ENCODE measurements at regions not wholly inside any gene's neighbourhood (a gene's known extent, or its start where the extent isn't known, plus 50 kb on each side); places are given as distances from the start of the nearest gene placed in this dataset.
"Not testable (repeated sequence)": the region's sequence is repeated elsewhere in the genome, so short reads cannot be mapped to it uniquely, and the experiment has no call there.

DNA sequence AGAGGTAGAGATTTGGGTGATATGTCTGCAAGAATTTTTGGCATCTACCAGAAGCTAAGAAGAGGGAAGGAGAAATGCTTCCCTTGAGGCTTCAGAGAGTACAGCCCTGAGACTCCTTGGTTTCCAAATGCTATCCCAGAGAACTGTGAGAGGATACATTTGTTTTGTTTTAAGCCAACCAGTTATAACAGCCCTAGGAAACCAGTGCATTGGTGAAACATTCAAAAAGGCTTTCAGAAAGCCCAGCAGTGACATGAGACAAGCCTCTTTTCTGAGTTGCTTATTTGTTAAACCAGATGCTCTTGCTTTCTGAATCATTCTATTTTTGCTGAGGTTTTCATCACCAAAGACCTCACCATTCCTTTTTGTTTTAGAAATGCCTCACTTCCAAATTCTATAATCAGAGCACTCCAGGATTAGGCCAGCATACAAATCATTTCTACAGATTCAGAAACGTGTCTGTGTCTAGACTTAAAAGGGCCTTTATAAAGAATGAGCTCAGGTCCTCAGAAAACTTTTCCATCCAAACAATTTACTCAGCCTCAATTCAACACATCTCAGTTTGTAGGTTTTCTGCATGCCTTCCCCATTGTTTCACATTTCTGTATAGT, 1617.8 kb upstream of the FLRT2 start:
- no peak for DNase-seq (ENCODE audit: low read depth)

DNA sequence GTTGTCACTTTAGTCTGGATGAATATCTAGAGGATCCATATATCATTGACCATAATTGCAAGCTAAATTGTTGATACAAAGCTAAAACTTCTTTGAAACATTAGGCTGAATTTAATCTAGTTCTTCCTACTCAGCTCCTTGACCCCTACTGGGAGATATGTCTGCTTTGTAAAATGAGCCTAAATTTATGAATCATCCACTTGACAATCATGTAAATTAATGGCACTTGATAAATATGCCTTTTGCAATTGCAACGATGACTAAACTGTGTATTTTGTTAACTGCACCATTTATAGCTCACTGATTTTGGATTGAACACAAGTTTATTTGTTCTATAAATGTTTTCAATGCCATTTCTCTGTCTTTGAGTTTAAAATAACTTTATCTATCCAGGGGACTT, 1616.5 kb upstream of the FLRT2 start:
- no peak for DNase-seq (ENCODE audit: low read depth)

DNA sequence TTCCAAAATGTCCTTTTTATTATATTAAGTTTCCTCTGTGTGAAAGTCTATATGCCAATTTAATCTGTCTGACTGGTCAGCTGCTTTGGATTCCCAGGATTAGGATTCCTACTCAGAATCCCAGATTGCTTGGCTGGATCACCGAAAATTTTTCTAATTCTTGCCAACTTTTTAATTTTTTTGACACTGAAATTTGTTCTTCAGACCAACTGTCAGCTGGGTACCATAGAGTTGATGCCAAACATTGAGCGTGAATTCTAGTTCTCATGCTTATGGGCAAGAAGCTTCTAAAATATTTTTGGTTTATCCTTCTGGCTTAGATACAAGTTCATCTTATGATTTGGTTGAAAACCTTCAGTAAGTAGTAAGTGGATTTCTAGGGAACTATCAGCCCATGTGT, 1611.4 kb upstream of the FLRT2 start:
- no peak for DNase-seq (ENCODE audit: low read depth)

DNA sequence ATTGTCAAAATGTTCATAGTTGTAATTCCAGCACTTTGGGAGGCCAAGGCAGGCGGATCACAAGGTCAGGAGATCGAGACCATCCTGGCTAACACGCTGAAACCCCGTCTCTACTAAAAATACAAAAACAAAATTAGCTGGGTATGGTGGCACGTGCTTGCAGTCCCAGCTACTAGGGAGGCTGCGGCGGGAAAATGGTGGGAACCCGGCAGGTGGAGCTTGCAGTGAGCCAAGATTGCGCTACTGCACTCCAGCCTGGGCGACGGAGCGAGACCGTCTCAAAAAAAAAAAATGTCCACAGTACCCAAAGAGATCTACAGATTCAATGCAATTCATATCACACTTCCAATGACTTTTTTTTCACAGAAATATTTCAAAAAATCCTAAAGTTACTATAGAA, 1610.3 kb upstream of the FLRT2 start:
- DNase-seq (ENCODE audit: low read depth): not testable (repeated sequence)

DNA sequence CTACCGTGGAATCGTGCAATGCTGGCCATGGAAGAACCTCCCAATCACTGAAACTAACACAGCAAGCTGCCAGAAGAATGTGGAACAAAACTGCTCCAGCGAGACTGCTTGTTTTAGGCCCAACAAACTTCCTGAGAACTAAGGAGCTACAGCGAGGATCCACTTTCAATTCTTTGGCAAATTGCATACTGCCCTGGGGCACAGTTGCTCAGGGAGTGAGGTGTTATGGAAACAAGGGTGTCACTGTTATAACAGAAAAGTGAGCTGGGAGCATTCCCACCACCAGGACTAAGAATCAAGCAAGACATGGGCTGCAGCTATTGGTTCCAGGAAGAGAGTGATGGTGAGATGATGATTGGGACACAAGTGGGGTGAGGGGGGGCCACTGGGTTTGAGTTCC, 1606.1 kb upstream of the FLRT2 start:
- no peak for DNase-seq (ENCODE audit: low read depth)

DNA sequence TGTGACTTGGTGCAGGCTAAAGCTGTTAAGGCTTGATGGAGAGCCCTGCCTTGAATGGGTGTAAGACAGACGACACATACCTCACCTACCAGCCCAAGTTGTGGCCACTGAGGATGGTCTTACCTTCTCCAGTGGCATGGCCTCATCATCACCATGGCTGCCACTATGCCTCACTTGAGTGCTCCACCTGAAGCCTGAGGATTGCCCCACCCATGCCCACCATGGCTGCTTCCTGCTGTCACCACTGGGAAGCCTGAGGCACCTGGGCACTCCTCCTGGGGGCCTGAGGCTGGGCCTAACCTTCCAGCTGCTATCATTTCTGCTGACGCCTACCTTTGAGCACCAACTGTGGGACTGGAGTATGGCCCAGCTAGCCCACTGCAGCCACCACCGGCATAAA, 1605.7 kb upstream of the FLRT2 start:
- DNase-seq (ENCODE audit: low read depth): no peak

DNA sequence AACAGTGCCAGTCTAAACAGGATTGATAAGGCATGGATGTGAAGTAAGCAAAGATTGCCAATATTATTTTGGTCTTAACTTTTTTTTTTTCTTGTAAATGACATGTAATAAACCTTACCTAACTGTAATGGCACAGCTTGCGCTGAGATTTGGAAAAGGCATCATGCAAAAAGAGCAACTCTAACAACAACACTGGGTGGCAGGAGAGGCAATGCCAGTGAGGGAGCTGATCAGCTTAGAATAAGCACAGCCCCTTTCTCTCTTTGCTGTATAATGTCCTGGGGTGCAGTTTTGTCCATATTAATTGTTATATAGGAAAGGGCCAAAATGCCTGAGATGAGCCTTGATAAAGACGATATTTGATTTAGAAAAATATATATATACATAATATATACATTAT, 1589.7 kb upstream of the FLRT2 start:
- DNase-seq (ENCODE audit: low read depth): no peak

DNA sequence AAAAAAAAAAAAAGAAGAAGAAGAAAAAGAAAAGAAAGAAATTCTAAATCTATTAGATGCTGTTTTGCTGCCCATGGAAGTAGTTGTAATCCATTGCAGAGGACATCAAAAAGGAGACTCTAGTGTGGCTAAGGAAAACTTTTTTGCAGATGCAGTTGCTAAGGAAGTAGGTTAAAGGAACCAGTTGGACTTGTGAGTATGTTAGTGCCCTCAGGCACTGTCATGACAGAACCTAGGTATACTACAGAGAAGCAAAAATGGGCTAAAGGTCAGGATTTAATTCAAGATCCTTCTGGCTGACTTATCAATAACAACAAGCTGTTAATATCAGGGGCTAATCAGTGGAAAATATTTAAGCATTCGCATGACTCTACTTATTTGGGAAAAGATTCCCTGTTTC, 1571.6 kb upstream of the FLRT2 start:
- DNase-seq (ENCODE audit: low read depth): no peak

DNA sequence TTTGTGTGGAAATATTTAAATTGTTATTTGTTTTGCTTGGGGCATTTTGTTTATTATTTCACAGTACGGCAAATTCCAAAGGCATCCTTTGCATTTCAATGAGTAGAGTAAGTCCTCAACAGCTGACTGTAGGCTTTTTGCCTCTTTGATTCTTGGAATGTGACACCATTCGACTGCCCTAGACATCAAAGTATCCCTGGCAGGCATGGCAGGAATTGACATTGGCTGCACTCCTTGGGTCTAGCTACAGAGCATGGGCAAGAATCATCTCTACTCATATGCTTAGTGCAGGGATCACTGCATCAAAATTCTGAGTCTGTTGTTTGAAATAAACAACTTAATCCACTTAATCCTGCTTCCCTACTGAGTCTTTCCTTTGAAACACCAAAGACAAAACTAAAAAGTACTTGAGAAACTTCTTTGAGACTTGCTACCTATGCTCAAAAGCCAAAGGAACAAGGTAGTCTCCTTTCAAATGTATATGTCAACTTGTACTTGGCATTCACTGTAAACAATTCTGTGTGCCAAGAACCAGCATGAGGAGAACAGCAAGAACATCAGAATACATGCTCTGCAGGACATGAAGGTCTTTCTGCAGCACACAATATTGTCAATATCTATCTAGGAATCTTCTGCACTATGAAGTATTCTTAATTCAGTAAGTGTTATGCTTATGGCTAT, 1569.0 kb upstream of the FLRT2 start:
- no peak for DNase-seq (ENCODE audit: low read depth)

DNA sequence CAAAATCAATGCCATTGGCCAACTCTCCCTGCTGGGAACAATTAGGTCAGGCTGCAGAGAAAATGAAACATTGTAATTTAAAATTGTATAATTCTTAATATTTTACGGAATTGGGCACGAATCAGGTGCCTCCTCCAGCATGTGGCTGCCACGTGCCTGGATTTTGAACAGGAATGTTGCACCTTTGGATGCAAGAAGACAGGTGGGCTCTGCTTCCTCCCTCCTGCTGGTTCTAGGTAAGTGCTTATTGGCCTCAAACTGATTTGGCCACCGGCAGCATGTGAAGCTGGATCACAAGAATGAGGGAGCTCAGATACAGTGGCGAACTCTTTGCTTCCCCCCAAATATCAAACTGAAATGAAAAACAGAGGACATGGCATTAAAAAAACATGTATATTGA, 1559.9 kb upstream of the FLRT2 start:
- DNase-seq (ENCODE audit: low read depth): no peak

DNA sequence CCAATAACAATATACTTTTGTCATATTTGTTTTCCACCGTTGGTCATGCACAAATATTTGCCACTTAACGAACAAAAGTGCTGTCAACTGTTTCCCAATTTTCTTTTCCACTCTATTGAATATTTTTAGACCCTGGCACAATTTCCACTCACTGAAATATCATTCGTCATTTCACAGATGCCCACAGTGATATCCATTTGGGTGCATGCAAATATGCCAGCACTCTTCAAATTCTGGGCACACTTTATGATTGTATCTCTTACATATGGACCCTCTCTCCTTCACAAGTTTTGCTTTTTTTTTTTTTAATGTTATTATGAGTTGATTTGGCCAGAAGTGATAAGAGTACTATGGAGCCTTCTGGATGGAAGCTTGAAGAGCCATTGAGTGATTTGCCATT, 1557.3 kb upstream of the FLRT2 start:
- no peak for DNase-seq (ENCODE audit: low read depth)

DNA sequence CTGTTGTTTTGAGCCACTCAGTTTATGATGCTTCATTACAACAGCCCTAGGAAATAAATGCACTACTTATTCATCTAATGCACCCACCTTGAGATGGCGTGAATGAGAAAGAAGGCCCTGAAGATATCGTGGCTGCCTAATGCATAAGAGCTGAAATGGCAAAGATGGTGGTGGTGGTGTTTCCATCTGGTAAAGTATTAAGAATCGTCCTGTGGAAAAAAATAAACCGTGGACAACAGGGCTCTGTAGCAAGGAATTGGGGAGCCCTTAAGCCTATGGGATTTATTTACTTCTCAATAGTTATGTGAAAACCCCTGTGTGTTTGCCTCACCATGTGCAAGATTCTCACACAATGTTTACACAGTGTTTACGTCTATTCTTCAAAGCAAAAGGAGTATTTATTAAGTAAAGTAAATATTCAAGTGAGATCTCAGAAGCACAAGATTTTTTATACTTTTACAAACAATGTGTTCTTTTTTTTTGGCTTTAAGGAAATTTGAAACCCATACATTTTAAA, 1555.2 kb upstream of the FLRT2 start:
- DNase-seq (ENCODE audit: low read depth): no peak

DNA sequence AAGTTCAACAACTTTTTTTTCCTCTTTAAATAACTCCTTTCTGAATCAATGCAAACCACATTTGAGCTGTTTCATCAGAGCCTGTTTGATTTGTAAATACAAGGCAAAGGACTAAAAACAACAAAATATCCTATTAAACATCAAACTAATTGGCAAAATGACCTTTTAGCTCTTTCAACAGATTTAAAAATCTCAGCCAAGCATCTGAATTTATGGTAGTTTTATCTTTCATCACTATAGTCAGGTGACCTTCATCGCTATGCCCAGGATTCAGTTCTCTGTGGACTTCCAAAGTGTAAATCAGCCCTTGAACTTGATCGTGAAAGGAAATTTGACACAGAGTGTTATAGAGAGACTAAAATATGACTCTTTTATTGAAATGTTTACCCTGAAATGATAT, 1554.5 kb upstream of the FLRT2 start:
- DNase-seq (ENCODE audit: low read depth): no peak

DNA sequence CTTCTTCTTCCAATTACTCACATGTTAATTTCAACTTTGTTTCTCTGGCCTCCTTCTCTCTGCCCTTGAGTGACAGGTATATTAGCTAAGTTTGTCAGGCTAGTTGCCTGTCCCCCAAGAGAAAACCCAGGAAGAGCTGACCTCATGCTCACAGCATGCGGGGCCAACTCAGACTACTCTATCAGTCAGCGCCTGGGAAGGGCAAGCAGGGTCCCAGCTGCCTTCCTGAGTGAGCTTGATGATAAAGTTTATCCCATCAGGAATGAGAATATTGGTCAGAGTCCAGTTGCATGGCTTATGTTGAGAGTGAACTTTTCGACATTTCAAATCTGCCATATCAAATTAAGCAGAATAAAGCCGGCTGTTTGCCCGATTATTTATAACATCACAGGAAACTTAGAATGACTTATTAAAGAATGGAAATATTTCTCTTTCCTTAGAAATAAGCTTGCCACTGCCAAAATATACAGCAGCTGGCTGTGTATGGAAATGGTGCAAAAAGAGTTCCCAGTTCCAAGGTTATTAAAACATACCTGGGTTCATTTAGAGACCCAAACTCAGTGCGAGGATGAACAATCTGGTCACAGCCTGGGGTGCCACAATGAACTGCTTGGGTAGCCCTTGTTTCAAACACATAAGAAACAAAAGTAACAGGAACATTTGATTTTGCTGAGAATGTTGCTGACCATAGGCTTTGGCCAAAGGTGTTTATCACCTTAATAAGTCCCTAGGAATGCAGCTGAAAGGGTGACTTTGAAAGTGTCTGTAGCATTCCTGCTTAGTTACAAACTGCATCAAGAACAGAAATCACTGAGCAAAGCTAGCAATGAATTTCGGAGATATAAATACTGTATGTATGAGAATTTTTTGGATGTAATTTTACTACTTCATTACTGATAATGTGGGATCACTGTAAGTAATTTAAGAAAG, 1553.8 kb upstream of the FLRT2 start:
- DNase-seq (ENCODE audit: low read depth): no peak

DNA sequence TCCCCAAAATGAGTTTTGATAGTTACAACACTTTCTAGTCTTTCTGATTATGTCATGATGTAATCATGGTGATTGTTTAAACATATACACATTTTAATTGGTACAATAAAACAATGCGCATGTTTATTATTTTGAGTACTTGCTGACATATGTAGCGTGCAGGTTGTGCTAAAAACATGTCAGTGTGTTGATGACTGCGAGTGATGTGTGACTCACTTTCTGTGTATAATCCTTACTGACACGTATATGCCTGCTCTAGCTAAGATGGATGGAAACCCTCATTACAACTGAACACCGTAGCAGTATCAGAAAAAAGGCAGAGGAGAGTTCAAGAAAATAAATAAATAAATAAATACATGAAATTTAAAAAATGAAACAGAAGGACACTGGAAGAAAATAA, 1552.4 kb upstream of the FLRT2 start:
- DNase-seq (ENCODE audit: low read depth): no peak

DNA sequence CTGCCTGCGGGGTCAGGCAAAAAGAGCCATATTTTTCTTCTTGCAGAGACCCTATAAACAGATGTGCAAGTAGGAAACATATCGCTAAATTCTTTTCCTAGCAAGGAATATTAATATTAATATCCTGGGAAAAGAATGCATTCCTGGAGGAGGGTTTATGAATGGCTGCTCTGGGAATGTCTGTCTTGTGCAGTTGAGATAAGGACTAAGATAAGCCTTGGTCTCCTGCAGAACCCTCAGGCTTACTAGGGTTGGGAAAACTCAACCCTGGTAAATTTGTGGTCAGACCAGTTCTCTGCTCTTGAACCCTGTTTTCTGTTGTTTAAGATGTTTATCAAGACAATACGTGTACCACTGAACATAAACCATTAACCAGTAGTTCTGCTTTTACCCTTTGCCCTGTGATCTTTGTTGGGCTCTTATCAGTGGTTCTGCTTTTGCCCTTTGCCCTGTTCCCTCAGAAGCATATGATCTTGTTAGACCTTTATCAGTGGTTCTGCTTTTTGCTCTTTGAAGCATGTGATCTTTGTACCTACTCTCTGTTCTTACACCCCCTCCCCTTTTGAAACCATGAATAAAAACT, 1548.2 kb upstream of the FLRT2 start:
- not testable (repeated sequence) for DNase-seq (ENCODE audit: low read depth)

DNA sequence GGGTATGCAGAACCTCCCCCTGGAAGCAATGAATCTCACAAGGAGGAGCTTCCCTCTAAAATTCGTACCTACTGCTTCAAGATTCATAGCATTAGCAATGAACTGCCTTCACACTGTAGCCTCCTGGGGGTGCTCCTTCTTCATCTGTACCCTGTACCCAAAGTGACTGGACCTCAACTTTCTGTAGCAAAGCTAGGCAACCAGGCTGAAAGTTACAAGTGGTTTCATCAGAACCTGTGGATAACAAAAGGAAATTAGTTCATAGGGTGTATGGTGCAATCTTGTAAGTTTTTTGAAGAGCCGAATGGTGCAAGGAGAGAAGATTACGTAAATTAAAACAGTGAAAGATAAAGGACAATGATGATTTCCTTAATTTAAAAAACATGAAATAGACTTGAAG, 1541.7 kb upstream of the FLRT2 start:
- DNase-seq (ENCODE audit: low read depth): no peak

DNA sequence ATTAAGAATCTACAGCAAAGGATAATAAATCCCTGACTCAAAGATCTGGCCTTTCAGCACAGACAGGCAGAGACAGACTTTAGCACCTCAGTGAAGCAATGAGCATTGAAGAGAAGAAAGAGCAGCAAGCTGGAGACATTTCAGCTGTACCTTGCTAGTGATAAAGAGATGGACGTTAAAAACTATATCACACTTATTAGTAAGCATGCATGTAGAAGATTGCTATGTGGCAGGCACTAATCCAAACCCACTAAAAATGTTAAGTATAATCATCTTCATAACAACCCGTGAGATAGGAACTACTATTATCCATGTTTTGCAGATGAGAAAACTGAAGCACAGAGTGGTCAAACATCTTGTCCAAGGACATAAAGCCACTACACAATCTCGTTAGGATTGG, 1538.3 kb upstream of the FLRT2 start:
- DNase-seq (ENCODE audit: low read depth): no peak

DNA sequence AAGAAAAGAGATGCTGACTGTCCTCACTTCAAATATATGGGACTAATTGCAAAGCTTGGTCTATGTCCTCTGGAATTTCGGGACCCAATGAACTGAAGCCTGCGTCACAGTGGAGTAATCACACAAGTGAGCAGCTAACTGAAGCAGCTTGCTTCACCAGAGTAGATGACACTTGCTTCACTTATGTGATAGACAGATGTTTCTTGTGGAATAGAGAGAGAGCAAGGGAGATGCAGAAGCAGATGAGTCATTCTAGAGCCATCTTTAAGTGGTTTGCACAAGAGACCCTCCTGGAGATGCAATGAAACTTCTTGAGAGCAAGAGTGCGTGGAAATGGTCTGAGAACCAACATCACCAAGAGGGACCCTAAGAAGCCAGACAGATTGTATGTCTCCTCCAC, 1537.1 kb upstream of the FLRT2 start:
- no peak for DNase-seq (ENCODE audit: low read depth)

DNA sequence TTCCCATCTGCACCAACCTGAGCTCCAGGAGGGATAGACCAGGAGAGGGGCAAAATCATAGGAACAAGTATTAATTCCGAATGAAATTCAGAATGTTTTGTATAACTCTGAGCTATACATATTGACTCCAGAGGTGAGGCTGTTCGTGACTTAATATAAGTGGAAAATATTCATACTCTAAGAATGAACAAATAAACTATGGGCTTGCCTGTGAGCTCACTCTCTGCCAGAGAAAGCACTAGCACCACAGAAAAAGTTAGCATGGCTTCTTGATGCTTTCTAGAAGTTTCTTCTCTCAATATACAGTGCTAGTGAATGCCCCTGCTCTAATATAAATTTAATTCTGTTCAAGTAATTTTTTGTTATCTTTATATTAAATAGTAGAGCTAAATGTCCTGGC, 1536.4 kb upstream of the FLRT2 start:
- DNase-seq (ENCODE audit: low read depth): no peak

DNA sequence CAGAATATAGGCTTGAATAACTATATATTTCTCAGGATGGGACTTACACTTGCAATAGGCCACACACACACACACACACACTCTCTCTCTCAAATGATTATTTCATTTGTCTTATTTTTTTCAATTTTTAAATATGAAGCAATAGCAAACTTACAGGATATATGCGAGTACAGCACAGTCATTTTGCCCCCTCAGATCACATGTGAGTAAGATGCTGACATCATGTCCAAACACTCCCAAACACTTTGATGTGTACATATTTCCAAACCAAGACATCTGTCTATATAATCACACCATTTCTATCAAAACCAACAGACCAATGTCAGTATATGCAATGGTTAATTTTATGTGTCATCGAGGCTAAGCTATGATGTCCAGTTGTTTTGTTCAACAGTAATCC, 1535.9 kb upstream of the FLRT2 start:
- no peak for DNase-seq (ENCODE audit: low read depth)

DNA sequence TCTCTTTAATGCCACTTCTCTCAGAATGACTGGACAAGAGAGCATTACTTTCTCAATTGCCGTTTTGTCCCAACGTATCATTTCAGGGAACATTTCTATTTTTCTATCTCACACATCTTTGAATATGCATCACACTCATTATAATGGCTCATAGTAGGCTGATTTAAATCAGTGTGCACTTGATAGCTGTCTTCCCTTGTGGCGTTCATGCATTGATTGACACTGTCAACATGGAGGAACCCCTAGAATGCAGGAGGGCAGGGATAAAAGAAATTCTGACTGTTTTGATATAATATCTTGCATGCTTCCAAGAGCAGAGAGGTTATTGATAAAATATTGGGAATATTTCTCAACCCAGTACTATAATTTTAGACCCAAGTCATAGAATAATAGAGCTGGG, 1528.9 kb upstream of the FLRT2 start:
- DNase-seq (ENCODE audit: low read depth): no peak

DNA sequence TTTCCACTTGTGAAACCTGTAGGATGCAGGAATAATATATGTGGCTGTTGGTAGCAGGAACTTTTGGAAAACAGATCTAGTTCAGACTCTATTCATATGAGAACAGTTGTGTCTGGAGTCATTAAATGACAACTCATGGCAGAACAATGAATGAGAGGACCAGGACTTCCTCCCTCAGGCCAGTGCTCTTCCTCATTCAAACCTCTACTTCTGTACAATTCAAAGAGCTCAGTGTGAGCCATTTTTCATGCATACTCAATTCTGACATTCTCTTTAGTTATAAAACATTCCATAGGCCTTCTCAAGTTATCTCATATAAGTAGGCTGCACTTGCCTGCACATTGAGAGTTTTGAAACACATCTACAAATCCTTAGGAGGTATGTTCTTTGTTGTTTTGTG, 1526.6 kb upstream of the FLRT2 start:
- DNase-seq (ENCODE audit: low read depth): no peak
